HG03558 (cell line): ENCODE measurements at regions not wholly inside any gene's neighbourhood (a gene's known extent, or its start where the extent isn't known, plus 50 kb on each side); places are given as distances from the start of the nearest gene placed in this dataset.
"Not testable (repeated sequence)": the region's sequence is repeated elsewhere in the genome, so short reads cannot be mapped to it uniquely, and the experiment has no call there.

Source experiments
- ATAC-seq: cut with Tn5 transposase; IDR thresholded peaks from one replicate; pipeline ENCODE4 v1.9.1; 2021; ENCODE audit warnings: moderate number of reproducible peaks; ENCODE audit not compliant: unreplicated experiment; ENCODE audit errors: extremely low read depth

DNA sequence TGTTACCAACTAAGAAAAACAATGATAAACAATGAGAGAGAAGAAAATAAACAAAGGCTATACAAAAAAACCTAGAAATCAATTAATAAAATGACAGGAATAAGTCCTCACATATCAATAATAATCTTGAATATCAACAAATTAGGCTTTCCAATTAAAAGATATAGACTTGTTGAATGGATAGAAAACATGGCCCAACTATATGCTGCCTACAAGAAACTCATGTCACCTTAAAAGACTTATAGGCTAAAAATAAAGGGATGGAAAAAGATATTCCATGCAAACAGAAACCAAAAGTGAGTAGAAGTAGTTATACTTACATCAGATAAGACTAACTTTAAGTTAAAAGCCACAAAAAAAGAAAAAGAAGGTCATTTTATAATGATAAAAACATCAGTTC lies 183.9 kb downstream of the MYRFL start:
- ATAC-seq: no peak

DNA sequence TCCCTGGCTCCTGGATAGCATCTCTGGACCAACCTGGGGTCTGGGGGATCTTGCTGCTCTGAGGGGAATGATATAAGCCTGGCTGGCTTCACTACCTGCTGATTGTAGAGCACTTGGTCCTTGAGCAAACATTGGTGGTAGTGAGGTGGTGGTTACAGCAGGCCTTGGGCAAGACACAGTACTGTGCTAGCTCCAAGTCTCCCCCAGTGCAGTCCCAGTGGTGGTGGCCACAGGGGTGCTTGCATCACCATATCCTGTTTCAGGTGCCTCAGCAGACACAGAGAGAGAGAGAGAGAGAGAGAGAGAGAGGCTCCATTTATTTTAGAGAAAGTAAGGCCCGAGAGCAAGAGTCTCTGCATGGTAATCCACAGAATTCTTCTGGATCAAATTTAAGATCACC lies 186.3 kb downstream of the MYRFL start:
- no peak for ATAC-seq

DNA sequence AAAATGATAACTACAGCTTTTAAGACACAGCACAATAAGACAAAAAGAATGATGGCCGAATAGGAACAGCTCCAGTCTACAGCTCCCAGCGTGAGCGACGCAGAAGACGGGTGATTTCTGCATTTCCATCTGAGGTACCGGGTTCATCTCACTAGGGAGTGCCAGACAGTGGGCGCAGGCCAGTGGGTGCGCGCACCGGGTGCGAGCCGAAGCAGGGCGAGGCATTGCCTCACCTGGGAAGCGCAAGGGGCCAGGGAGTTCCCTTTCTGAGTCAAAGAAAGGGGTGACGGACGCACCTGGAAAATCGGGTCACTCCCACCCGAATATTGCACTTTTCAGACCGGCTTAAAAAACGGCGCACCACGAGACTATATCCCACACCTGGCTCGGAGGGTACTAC lies 188.0 kb downstream of the MYRFL start:
- not testable (repeated sequence) for ATAC-seq

DNA sequence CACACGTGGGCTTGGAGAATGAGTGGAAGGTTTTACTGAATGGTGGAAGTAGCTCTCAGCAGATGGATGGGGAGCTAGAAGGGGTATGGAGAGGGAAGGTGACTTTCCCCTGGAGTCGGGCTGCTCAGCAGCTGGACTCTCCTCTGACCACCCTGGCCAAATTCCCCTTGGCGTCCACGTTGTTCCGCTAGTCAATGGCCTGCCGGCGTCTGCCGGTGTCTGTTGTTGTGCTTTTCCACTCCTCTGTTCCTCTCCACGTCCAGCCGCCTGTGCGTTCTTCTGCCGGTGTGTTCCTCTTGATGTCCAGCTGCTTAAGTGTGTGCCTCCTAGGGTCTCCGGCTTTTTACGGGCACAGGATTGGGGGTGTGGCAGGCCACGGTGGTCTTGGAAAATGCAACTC lies 203.5 kb downstream of the MYRFL start:
- ATAC-seq: no peak

DNA sequence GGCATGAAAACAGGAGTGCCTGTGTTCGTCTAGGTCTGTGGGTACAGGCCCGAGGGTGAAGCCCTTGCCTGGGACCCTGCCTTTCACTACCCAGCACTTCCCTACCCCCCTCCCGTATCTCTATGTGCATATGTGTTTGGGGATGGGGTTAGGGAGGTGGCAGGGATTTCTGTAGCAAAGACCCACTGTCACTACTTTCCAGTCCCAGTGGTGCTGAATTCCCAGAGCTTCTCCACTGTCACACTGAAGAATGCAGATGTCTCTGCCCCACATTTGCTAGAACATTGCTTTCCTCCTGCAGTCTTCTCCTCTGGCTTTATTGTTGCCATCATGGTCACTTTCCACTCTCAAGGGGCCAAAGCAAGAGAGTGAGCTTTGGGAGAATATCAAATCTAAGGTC lies 203.9 kb downstream of the MYRFL start:
- no peak for ATAC-seq

DNA sequence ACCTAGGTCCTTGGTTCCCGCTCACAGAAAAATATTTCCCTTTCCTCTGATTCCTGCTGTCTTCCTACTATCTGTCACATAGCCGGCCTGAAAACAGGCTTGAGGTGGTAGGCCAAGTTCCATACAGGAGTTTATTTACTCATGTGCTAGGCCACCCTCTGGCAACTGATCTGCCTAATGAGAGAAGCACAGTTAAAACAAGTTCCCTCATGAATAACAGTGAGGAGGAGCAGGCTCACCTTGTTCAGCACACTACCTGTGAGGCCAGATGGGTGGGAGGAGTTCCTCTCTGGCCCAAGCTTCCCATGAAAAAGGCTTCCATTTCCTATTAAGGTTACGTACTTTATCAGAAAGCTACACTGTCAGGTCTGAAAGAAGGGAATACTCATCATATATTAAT lies 206.0 kb downstream of the MYRFL start:
- no peak for ATAC-seq

DNA sequence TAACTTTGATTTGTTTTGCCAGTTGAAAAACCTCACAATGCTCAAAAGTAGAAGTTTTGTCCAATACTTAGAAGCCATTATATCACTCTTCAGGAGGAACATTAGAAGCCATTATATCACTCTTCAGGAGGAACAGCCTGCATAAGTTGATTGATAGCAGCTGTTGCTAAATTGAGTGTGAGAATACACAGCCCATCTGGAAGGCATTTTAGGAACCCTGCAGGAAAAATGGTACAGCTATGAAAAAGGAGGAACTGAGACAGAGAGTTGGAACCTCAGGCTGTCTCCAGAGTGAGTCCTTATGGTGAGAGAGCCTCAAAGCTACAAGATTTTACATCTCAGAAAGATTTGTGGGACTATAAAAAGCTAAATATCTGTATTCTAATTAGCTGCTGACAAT lies 207.0 kb downstream of the MYRFL start:
- ATAC-seq: no peak

DNA sequence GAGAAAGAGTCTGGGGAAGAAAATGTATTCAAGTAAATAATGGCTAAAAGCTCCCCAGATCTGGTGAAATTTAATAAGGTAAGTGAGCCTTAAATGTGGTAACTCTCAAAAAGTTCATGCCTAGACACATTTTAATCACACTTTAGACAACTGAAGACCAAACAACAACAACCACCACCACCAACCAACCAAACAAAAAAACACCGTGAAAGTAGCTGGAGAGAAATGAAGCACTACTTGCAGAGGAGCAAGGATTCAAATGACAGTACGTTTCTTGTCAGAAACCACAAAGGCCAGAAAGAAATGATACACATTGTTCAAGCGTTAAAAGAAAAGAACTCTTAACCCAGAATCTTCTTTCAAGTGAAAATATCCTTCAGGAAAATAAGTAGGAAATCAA lies 208.3 kb downstream of the MYRFL start:
- no peak for ATAC-seq

DNA sequence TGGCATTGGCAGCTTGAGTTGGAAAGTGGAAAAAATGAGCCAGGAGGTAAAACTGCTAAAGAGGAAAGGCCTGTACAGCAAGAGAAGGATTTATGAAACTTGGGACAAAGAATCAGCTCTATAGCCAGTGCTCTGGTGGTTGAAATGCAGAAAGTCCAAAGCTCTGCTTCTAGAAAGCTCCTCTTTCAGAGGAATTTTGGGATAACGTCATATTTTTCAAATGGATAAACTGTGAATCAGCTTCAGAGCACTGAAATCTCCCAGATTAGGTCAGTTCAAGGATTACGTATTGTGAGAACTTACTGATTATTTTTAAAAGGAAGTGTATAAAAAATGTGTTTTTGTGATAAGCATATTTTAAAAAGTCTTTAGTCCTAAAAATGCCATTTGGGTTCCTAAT lies 203.1 kb upstream of the CNOT2 start:
- no peak for ATAC-seq

DNA sequence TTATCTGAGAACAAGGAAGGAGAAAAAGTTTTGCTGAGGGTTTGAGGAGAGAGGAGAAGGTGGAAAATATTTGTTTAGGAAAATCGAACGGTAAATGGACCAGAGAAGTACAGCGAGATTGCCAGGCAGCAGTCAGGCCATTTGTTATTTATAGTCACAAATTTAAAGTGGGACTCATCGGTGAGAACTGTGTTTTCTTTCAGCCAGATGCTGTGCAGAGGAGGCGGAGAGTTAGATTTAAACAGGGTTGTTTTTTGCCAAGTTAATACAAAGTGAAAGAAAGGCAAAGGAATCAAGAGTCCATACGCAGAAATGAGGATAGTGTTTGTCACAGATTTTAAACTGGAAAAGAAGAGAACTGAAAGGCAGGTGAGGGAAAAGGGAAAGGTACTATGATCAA lies 200.6 kb upstream of the CNOT2 start:
- ATAC-seq: no peak

DNA sequence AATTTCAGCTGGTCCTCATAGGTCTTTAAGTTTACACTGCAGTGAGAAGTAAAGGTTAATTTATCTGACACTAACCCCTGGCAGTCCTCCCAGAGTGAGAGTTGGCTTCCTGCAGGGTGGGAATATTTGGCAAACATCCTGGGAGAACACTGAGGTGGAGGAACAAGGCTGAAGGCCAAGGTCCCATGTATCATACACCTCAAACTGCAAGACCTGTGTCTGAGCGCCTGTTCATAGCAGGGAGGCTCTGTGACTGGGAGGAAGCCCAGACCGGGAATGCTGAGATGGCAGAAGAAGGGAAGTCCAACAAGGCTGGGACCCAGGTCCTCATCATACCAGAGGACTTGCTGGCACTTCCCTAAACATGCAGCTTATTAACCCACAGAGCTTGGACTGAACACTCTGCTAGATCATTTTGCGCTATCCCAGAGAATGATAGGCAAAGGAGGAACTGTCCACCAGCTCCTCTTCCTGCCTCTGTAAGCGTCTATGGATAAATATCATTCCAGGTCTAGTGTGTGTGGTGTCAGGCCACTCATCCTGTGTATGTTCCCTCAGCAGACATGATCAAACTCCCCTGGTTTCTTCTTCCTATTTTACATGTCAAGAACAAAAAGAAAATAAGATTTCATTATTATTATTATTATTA lies 199.6 kb upstream of the CNOT2 start:
- no peak for ATAC-seq

DNA sequence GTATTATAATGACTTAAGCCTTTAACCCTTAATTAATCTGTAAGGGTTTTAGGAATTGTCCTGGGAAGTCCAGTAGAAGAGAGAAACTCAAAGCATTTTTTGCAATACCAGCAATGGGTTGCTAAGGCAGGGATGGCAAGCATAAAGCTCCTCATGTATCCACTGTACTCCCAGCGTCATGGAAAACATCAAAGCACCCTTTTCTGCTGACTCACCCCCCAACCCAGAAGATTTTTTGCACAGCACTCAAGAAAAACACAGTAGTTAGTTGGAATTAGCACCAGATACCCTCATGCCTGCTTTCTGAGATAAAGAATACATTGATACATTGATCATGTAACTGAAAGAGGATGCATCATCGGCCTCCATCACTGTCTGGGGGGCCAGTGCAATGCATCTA lies 199.1 kb upstream of the CNOT2 start:
- ATAC-seq: no peak

DNA sequence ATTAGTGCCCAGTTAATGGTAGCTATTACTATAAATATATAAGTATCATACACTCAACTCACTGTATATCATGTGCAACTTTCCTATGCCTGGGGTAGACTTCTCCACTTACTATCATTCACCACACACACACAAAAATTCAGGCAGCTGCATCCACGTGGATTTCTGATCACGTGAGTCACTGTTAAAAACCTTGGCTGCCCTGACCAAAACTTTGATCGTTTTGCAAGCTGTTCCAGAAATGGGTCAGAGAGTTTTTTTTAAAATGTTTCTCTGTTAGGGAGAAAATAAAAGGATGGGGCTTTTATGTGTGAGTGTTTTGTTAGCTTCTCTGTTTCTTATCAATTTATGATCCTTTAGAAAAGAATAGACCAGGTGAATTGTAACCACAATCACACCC lies 198.2 kb upstream of the CNOT2 start:
- no peak for ATAC-seq

DNA sequence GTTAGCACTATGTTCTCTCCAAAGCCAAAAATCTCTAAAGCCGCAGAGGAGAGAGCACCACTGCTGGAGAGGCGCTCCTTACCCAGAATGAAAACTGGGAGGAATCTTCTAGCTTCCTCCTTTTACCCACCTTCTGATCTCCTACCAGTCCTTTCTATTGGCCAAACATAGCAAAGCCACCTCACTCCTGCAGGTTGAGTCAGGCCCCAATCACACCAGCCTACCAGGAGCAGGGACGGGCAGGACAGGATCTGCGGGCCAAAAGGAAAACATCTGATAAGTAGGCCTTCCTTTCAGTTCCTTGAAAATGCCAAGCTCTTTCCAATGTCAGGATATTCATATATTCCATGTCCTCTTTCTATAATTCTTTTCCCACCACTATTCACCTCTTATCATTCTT lies 197.7 kb upstream of the CNOT2 start:
- no peak for ATAC-seq

DNA sequence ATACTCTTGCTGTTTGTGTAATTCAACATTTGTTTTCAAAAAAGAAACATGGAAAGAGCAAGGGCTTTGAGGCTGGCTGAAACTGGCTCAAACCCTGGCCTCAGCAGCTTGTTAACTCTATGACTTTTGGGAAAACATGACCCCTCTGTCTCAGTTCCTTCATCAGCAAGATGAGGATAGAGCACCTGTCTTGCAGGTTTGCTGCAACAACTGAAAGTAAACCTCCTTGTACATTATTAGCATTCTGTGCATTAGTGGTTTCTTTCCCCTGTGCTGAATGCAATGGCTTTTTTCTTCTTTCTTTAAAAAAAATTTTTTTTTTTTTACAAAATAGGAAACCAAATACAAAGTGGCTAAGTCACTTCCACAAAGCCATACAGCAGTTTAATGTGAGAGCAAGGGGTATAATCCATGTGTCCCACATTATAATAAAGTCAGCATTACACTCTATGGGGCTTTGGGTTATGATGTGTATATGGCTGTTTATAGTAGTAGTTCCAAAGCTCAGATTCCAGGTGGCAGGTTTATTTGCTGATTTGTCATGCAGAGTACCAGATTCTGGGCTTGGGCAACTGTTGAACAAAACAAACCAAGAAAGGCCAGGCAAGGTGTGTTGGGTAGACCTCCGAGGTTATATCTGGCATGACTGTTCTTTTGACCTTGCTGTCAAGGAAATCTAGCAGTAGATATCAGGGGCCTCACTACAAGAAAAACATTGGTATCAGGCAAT lies 194.5 kb upstream of the CNOT2 start:
- ATAC-seq: no peak

DNA sequence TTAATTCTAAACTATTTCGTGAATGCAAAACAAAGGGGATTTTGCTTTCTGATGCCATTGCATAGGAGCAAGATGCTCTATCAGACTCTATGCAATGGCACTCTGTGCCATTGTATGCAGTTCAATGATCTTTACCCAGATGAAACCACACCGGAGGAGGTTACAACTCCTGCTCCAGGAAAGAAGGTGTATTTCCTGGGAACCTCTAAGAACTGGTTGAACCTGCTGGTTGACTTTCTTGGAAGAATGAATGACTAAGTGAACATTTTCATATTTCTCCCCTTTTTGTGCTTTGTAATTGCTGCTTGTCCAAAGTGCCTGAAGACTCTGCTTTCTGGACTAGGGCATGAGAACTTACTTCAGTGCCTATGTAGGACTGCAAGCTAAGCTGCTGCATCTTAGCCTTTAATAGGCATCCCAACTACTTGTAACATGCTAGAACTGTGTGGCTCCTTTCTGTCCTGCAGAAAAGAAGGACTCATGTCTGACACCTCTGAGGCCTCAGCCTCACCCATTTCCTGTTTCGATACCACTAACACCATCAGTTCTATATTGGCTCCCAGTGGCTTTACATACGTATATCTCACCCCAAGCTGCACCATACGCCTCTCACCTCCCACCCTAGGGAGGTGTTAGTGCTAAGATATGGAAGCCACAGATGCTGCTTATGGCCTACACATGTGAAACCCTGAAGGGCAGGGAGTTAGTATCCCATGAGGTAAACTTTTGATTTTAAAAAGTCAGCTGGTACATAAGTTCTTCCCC lies 193.5 kb upstream of the CNOT2 start:
- ATAC-seq: peak; percentile 93

DNA sequence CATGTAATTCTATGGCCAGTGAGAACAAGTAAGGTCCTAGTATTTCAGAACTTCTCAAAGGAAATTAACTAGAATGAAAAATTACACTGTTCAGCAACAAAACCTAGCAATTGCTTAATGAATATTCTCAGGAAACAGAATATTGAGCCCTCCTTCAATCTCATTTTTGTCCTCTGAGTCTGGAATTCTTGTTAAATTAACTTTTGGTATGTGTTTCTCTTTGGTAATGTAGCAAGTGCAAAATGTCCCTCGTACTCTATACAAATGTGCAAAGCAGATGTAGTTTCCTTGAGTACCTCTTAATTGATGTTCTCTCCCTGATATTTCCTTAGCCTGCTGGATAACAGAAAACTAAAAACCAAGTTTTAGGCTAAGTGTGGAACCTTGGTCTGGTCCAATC lies 190.8 kb upstream of the CNOT2 start:
- ATAC-seq: no peak

DNA sequence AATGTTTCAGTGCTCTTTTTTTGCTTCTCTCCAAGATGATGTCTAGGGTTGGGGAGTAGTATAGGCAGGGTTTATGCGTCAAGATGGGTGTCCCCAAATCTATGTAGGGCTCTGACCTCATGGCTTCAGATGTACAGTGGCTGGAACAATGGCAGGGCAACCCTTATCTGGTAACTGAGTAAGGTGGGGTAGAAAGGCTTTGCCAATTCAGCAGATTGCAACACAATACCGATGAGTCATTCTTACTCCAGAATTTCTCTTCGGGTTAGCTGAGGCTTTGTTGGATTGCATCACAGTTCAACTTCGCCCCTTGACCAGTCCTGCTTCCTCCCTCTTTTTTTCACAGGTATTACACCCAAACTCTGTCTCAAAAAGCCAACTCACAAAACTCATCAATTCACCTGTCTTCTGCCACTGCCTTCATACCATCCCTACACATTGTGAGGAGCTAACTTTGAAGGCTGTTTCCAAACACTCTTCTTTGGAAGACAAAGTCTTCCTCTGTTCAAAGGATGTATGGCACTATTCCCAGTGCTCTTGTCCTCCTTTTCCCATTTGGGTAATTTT lies 190.2 kb upstream of the CNOT2 start:
- ATAC-seq: no peak

DNA sequence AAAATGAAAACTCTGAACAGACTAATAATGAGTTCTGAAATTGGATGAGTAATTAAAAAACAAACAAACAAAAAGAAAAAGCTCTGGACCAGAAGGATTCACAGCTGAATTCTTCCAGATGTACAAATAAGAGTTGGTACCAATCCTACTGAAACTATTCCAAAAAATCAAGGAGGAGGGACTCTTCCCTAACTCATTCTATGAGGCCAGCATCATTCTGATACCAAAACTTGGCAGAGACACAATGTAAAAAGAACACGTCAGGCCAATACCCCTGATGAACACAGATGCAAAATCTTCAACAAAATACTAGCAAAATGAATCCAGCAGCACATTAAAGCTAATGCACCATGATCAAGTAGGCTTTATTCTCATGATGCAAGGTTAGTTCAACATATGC lies 183.9 kb upstream of the CNOT2 start:
- ATAC-seq: no peak

DNA sequence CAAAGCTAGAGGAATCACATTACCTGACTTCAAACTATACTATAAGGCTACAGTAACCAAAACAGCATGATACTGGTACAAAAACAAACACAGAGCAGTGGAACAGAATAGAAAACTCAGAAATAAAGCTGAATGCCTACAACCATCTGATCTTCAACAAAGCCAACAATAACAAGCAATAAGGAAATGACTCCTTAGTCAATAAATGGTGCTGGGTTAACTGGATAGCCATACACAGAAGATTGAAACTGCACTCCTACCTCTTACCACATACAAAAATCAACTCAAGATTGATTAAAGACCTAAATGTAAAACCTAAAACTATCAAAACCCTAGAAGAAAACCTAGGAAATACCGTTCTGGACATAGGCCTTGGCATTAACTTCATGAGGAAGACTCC lies 182.6 kb upstream of the CNOT2 start:
- ATAC-seq: no peak

DNA sequence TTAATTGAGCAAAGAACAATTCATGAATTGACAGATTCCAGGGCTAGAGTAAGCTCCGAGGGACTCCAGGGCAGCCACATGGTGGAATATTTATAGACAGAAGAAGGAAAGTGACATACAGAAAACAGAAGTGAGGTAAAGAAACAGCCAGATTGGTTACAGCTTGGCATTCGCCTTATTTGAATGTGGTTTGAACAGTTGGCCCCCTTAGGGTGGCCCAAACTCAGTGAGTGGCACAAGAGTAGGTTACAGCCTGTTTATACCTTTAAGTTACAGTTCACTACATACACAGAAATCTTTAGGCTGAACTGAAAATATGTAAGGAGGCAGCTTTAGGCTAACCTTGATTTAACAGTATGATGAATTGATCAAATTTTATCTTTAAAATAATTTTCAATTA lies 174.5 kb upstream of the CNOT2 start:
- ATAC-seq: no peak
